Neural cell (in vitro differentiated cells): ENCODE measurements at regions not wholly inside any gene's neighbourhood (a gene's known extent, or its start where the extent isn't known, plus 50 kb on each side); places are given as distances from the start of the nearest gene placed in this dataset.

Experiments
- H2AFZ ChIP-seq: fragments of 200-600, 300-800 bp; sonication (generic), shearing (Covaris generic); 2 replicates; pipeline ENCODE4 v1.6.0; 2014; ENCODE audit warnings: low read depth, mild to moderate bottlenecking, antibody characterized with exemption, low read length, moderate library complexity
- H3F3A ChIP-seq: fragments of 200-600 bp; shearing (Covaris generic); 2 replicates; pipeline ENCODE4 v1.6.1; 2016; ENCODE audit warnings: mild to moderate bottlenecking, moderate library complexity, mixed read lengths, antibody characterized with exemption, low read length; ENCODE audit not compliant: insufficient read depth, poor library complexity, severe bottlenecking
- H3K27ac ChIP-seq: fragments of 200-600, 300-800 bp; sonication (generic), shearing (Covaris generic); 2 replicates; pipeline ENCODE4 v1.5.1; 2014; ENCODE audit warnings: mild to moderate bottlenecking, low read length, moderate library complexity
- H3K27me3 ChIP-seq: fragments of 300-800, 200-600 bp; sonication (generic), shearing (Covaris generic); 2 replicates; pipeline ENCODE4 v1.6.0; 2014; ENCODE audit warnings: mild to moderate bottlenecking, low read depth, low read length, moderate library complexity; ENCODE audit not compliant: insufficient read depth
- H3K36me3 ChIP-seq: fragments of 300-800, 200-600 bp; sonication (generic), shearing (Covaris generic); 2 replicates; pipeline ENCODE4 v1.5.1; 2014; ENCODE audit warnings: mild to moderate bottlenecking, antibody characterized with exemption, low read length, moderate library complexity; ENCODE audit not compliant: insufficient read depth
- H3K4me2 ChIP-seq: fragments of 300-800, 200-600 bp; sonication (generic), shearing (Covaris generic); 2 replicates; pipeline ENCODE4 v1.6.0; 2014; ENCODE audit warnings: mild to moderate bottlenecking, low read length
- H3K4me3 ChIP-seq: fragments of 300-800, 200-600 bp; sonication (generic), shearing (Covaris generic); 2 replicates; pipeline ENCODE4 v1.5.1; 2014; ENCODE audit warnings: mild to moderate bottlenecking, low read length, moderate library complexity
- H3K79me2 ChIP-seq: fragments of 200-600 bp; shearing (Covaris generic); replicated peaks from 2 replicates; pipeline ENCODE4 v1.6.0; 2014; ENCODE audit warnings: mild to moderate bottlenecking, low read length, moderate library complexity; ENCODE audit not compliant: insufficient read depth
- H3K9ac ChIP-seq: fragments of 300-800, 200-600 bp; sonication (generic), shearing (Covaris generic); 2 replicates; pipeline ENCODE4 v1.6.1; 2016; ENCODE audit warnings: mild to moderate bottlenecking, low read length, mixed read lengths
- H3K9me2 ChIP-seq: fragments of 200-600 bp; shearing (Covaris generic); 2 replicates; pipeline ENCODE4 v1.6.1; 2016; ENCODE audit warnings: mild to moderate bottlenecking, low read length, mixed read lengths; ENCODE audit not compliant: insufficient read depth
- H3K9me3 ChIP-seq: fragments of 200-600, 300-800 bp; sonication (generic), shearing (Covaris generic); 2 replicates; pipeline ENCODE4 v1.6.1; 2016; ENCODE audit warnings: mild to moderate bottlenecking, mixed run types, low read length, moderate library complexity, mixed read lengths
- H4K20me1 ChIP-seq: fragments of 200-600 bp; shearing (Covaris generic); 2 replicates; pipeline ENCODE4 v1.6.1; 2016; ENCODE audit warnings: mild to moderate bottlenecking, mixed run types; ENCODE audit not compliant: insufficient read depth
- EP300 ChIP-seq: fragments of 450-650 bp; conservative IDR thresholded peaks from 2 replicates; pipeline ENCODE4 v1.6.1; 2014; ENCODE audit warnings: antibody characterized with exemption, mild to moderate bottlenecking, moderate library complexity; ENCODE audit not compliant: poor library complexity, severe bottlenecking
- EZH2 ChIP-seq: fragments of 200-600, 300-800 bp; shearing (Covaris generic), sonication (generic); IDR thresholded peaks from 2 replicates; pipeline ENCODE4 v1.6.1; 2014; ENCODE audit warnings: antibody characterized with exemption, low read length, borderline replicate concordance, mild to moderate bottlenecking; ENCODE audit not compliant: insufficient read depth, poor library complexity, severe bottlenecking
- MXI1 ChIP-seq: fragments of 450-650 bp; conservative IDR thresholded peaks from 2 replicates; pipeline ENCODE4 v1.6.1; 2014; ENCODE audit warnings: antibody characterized with exemption, mild to moderate bottlenecking; ENCODE audit not compliant: poor library complexity, severe bottlenecking
- POLR2AphosphoS5 ChIP-seq: IDR thresholded peaks from 2 replicates; pipeline ENCODE4 v1.6.1; 2012
- RAD21 ChIP-seq: fragments of 450-650 bp; conservative IDR thresholded peaks from 2 replicates; pipeline ENCODE4 v1.6.1; 2014; ENCODE audit warnings: antibody characterized with exemption, mild to moderate bottlenecking, moderate library complexity
- REST ChIP-seq: IDR thresholded peaks from 2 replicates; pipeline ENCODE4 v1.6.1; 2012; ENCODE audit warnings: borderline replicate concordance
- SMC3 ChIP-seq: fragments of 450-650 bp; conservative IDR thresholded peaks from 2 replicates; pipeline ENCODE4 v1.6.1; 2014; ENCODE audit warnings: antibody characterized with exemption, mild to moderate bottlenecking, moderate library complexity; ENCODE audit not compliant: poor library complexity
- TAF1 ChIP-seq: IDR thresholded peaks from 2 replicates; pipeline ENCODE4 v1.6.1; 2012; ENCODE audit warnings: low read depth
- TF ChIP-seq, protein P1 (sequence below): fragments of 450-650 bp; IDR thresholded peaks from 2 replicates; pipeline ENCODE4 v1.5.1; 2014; ENCODE audit warnings: antibody characterized with exemption, mild to moderate bottlenecking, moderate library complexity; ENCODE audit not compliant: poor library complexity, severe bottlenecking

DNA sequence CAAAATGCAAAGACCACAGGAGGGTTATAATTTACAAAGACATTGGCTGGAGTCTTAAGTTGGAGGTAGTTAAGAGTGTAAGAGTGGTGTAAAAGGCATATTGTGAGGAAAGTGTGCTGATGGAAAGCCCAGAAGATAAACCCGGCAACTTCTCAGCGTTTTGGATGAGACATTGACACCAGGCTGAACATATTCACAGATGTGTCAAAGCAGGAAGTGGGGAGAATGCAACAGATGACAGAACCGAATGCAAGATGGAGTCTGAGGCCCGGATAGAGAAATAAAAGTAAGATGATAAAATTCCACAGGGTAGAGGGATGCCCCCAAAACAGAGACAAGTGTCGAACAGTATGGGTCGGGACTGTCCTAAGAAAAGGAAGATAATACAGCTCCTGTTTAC lies 230.4 kb upstream of the TMEM72 start:
- no peak for TF ChIP-seq EZH2
- no peak for TF ChIP-seq EP300
- no peak for TF ChIP-seq MXI1
- TF ChIP-seq, protein P1, sequence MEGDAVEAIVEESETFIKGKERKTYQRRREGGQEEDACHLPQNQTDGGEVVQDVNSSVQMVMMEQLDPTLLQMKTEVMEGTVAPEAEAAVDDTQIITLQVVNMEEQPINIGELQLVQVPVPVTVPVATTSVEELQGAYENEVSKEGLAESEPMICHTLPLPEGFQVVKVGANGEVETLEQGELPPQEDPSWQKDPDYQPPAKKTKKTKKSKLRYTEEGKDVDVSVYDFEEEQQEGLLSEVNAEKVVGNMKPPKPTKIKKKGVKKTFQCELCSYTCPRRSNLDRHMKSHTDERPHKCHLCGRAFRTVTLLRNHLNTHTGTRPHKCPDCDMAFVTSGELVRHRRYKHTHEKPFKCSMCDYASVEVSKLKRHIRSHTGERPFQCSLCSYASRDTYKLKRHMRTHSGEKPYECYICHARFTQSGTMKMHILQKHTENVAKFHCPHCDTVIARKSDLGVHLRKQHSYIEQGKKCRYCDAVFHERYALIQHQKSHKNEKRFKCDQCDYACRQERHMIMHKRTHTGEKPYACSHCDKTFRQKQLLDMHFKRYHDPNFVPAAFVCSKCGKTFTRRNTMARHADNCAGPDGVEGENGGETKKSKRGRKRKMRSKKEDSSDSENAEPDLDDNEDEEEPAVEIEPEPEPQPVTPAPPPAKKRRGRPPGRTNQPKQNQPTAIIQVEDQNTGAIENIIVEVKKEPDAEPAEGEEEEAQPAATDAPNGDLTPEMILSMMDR, result no peak
- TF ChIP-seq RAD21, result no peak
- no peak for TF ChIP-seq SMC3
- no peak for TF ChIP-seq TAF1
- no peak for TF ChIP-seq REST
- H3K9me3 ChIP-seq, result no peaks in the 10 kb centered on the region
- H3K4me2 ChIP-seq, result no peak overlapping the region
- no peaks in the 10 kb centered on the region for H3K79me2 ChIP-seq
- H4K20me1 ChIP-seq, result no peaks in the 10 kb centered on the region
- H3K4me3 ChIP-seq, result no peak overlapping the region
- H3K36me3 ChIP-seq, result no peaks in the 10 kb centered on the region
- H3K9ac ChIP-seq, result no peak overlapping the region
- no peaks in the 10 kb centered on the region for H3K9me2 ChIP-seq
- no peaks in the 10 kb centered on the region for H3K27me3 ChIP-seq
- no peaks in the 10 kb centered on the region for H3F3A ChIP-seq
- no peak overlapping the region for H3K27ac ChIP-seq
- no peak overlapping the region for H2AFZ ChIP-seq

DNA sequence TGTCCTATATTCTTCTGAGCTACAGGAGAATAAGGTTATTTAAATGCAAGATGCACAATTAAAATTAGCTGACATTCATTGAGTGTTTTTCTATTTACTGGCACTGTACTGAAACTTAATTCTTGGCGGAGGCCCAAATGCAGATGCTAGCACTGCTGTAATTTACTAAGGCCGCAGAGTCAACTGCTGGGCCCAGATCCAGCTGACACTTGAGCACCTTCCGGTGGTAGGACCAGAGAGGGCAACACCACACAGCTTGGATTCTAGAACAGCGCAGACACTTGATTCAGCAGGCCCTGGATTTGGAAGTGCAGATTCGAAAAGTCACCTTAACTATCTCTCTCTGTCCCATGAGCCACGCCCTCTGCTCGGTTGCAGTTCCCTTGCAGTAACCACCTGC lies 228.6 kb upstream of the TMEM72 start:
- Histone ChIP-seq H3F3A (no peaks in the 10 kb centered on the region), H3K4me3 (no peak overlapping the region), H3K36me3 (no peaks in the 10 kb centered on the region), H3K27ac (no peak overlapping the region), H4K20me1 (no peaks in the 10 kb centered on the region), H3K27me3 (no peaks in the 10 kb centered on the region), H2AFZ (no peak overlapping the region), H3K9me3 (no peaks in the 10 kb centered on the region), H3K9ac (no peak overlapping the region), H3K79me2 (no peaks in the 10 kb centered on the region), H3K9me2 (no peaks in the 10 kb centered on the region), H3K4me2 (no peak overlapping the region)
- TF ChIP-seq REST, result no peak
- no peak for TF ChIP-seq RAD21
- TF ChIP-seq SMC3, result no peak
- TF ChIP-seq POLR2AphosphoS5, result no peak
- TF ChIP-seq EZH2, result no peak
- TF ChIP-seq, protein P1, result no peak
- TF ChIP-seq MXI1, result no peak
- TF ChIP-seq EP300, result no peak
- no peak for TF ChIP-seq TAF1
